Fibroblast of villous mesenchyme (primary cell): ENCODE measurements at regions not wholly inside any gene's neighbourhood (a gene's known extent, or its start where the extent isn't known, plus 50 kb on each side); places are given as distances from the start of the nearest gene placed in this dataset.
"Not testable (repeated sequence)": the region's sequence is repeated elsewhere in the genome, so short reads cannot be mapped to it uniquely, and the experiment has no call there.

Source experiments
- DNase-seq: peaks from one replicate; pipeline ENCODE4 v3.0.0-alpha.2; 2010; ENCODE audit warnings: low read depth
- H3K4me3 ChIP-seq: 2 replicates; pipeline ENCODE4 v1.5.1; 2011; ENCODE audit warnings: low read depth, mild to moderate bottlenecking, low read length
- TF ChIP-seq, protein P1 (sequence below): IDR thresholded peaks from 2 replicates; pipeline ENCODE4 v1.5.1; 2012; ENCODE audit warnings: low read depth, mild to moderate bottlenecking, low read length; ENCODE audit not compliant: insufficient read depth

DNA sequence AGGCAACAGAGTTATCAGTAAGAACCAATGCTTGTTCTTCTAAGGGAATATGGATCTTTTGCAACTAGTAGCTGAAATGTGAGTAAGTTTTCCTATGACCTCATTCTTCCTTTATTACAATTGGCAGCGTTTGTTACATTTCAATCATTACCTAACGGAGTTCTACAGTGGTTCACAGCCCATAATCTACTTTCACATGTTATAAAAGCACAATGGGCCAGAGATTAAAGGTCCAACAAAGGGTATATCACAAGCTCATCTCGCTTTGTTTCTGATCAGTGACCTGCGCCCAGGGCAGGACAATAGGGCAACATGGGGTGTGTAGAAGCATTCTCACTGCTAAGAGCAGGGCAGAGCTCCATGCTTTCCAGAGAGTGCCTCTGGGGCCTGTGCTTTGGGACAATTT lies 279.9 kb upstream of the DYNLRB2 start:
- DNase-seq: no peak
- no peak overlapping the region for H3K4me3 ChIP-seq
- TF ChIP-seq, protein P1, sequence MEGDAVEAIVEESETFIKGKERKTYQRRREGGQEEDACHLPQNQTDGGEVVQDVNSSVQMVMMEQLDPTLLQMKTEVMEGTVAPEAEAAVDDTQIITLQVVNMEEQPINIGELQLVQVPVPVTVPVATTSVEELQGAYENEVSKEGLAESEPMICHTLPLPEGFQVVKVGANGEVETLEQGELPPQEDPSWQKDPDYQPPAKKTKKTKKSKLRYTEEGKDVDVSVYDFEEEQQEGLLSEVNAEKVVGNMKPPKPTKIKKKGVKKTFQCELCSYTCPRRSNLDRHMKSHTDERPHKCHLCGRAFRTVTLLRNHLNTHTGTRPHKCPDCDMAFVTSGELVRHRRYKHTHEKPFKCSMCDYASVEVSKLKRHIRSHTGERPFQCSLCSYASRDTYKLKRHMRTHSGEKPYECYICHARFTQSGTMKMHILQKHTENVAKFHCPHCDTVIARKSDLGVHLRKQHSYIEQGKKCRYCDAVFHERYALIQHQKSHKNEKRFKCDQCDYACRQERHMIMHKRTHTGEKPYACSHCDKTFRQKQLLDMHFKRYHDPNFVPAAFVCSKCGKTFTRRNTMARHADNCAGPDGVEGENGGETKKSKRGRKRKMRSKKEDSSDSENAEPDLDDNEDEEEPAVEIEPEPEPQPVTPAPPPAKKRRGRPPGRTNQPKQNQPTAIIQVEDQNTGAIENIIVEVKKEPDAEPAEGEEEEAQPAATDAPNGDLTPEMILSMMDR: no peak

DNA sequence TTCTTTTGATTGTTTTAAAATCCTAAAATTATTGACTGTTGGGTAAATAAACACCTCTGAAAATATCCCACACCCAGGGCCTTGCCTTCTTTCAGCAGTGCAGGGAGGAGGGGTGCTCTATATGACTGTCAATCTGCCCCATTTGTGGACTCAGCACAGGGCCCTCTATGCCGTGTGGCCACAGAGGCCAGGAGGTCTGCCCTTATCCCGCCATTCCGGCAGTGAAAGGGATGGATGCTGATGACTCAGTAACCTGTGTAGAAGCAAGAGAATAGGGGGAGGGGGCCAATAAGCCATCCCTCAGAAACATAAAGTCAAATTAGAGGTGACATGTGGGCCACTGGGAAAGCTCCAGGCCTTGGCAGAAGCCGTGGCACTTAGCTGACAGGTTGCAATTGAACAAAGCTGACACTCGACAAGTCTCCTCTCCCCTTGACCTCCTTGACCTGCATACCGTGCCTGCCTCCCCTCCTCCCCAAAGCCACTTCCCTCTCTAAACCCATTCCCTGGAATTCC lies 281.4 kb upstream of the DYNLRB2 start:
- no peak for DNase-seq
- H3K4me3 ChIP-seq: no peak overlapping the region
- TF ChIP-seq, protein P1: no peak

DNA sequence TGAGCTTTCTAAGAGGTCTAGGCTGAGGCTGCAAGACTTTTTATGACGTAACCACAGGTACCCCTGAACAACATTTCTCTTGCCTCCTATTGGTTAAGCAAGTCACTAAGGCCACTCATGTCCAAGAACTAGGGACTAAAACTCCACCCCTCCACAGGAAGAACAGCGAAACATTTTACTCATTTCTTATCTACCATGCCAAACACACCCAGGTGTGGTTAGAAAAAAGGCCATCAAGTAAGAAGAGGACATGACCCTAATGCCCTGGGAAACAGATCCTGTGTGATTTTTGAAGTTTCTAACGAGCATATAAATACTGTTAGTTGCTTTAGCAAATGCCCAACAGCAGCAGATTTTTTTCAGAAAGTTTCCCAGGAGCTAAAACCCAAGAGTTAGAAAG lies 282.4 kb upstream of the DYNLRB2 start:
- H3K4me3 ChIP-seq: no peak overlapping the region
- DNase-seq: no peak
- TF ChIP-seq, protein P1: no peak

DNA sequence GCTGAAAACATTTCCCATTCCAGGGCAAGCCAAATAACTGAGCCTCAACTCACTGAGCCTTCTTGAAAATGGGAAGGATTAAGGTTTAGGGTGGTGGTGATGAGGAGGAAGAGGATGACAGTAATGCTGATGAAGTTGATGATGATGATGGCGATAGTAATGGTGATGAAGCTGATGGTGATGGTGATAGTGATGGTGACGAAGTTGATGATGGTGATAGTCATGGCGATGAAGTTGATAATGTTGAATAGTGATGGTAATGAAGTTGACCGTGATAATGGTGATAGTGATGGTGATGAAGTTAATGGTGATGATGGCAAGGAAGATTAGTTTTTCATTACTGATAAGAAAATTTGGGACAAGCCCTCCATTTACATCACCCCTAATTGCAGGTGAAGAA lies 285.8 kb upstream of the DYNLRB2 start:
- no peak overlapping the region for H3K4me3 ChIP-seq
- no peak for DNase-seq
- TF ChIP-seq, protein P1: no peak

DNA sequence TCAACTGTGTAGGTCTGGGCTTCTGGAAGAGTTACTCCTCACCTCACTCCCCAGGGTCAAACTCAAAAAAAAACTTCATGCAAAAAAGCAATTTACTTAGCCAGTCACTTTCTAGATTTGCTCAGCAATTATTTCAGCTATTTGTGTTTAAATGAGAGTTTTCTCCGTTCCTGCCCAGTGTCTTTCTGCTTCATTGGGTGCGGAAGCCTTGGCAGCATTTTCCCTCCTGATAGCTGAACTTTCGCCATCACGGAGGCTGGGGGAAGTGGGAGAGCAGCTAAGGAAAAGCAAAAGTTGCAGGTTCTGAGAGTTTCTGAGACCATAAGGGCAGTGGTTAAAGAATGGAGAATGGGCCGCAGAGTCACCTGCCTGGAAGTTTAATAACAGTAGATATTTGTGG lies 287.1 kb upstream of the DYNLRB2 start:
- H3K4me3 ChIP-seq: no peak overlapping the region
- no peak for DNase-seq
- TF ChIP-seq, protein P1: no peak

- no peak overlapping the region for H3K4me3 ChIP-seq
- TF ChIP-seq, protein P1: no peak
- DNase-seq: no peak
These were observed 290.4 kb upstream of the DYNLRB2 start for GRCh38 chr16:80250381-80250780.

- DNase-seq, H3K4me3 ChIP-seq: not testable (repeated sequence)
These were observed 297.5 kb upstream of the DYNLRB2 start for GRCh38 chr16:80243303-80243702.

DNA sequence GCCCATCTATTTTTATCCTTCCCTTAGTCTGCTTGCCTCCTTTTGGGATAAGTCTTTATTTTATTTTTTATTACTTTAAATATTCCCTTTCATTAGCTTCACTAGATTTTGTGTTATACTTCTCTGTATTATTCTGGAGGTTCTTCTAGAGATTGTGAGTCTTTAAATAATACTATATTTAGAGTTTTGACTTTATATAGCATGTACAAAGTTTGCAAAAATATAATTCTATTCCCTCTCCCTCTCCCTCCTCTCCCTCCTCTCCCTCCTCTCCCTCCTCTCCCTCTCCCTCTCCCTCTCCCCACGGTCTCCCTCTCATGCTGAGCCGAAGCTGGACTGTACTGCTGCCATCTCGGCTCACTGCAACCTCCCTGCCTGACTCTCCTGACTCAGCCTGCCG lies 298.5 kb upstream of the DYNLRB2 start:
- not testable (repeated sequence) for DNase-seq, H3K4me3 ChIP-seq
